BLaER1 (cell line): ENCODE measurements at regions not wholly inside any gene's neighbourhood (a gene's known extent, or its start where the extent isn't known, plus 50 kb on each side); places are given as distances from the start of the nearest gene placed in this dataset.

Experiments used
- H3K27ac ChIP-seq: shearing (Covaris generic); formaldehyde crosslinking; 2 replicates; pipeline ENCODE4 v1.8.1; 2022
- H3K27me3 ChIP-seq: shearing (Covaris generic); formaldehyde crosslinking; 2 replicates; pipeline ENCODE4 v1.8.1; 2022
- H3K36me3 ChIP-seq: shearing (Covaris generic); formaldehyde crosslinking; 2 replicates; pipeline ENCODE4 v1.8.1; 2022
- H3K4me1 ChIP-seq: shearing (Covaris generic); formaldehyde crosslinking; 2 replicates; pipeline ENCODE4 v1.8.1; 2022
- H3K4me2 ChIP-seq: shearing (Covaris generic); formaldehyde crosslinking; 2 replicates; pipeline ENCODE4 v1.8.1; 2022
- H3K4me3 ChIP-seq: shearing (Covaris generic); formaldehyde crosslinking; 2 replicates; pipeline ENCODE4 v1.8.1; 2022
- H3K9ac ChIP-seq: shearing (Covaris generic); formaldehyde crosslinking; 2 replicates; pipeline ENCODE4 v1.8.1; 2022
- H3K9me3 ChIP-seq: shearing (Covaris generic); formaldehyde crosslinking; 2 replicates; pipeline ENCODE4 v1.8.1; 2022
- H4K20me1 ChIP-seq: shearing (Covaris generic); formaldehyde crosslinking; 2 replicates; pipeline ENCODE4 v1.8.1; 2022
- Cebpa-rat ChIP-seq: shearing (Covaris generic); IDR thresholded peaks from 2 replicates; pipeline ENCODE4 v1.8.1; 2022

- H3K27me3 ChIP-seq, result no peaks in the 10 kb centered on the region
- no peaks in the 10 kb centered on the region for H3K4me1 ChIP-seq
- H3K27ac ChIP-seq, result no peak overlapping the region
- no peak overlapping the region for H3K4me3 ChIP-seq
- no peaks in the 10 kb centered on the region for H4K20me1 ChIP-seq
- no peaks in the 10 kb centered on the region for H3K9me3 ChIP-seq
- H3K9ac ChIP-seq, result no peak overlapping the region
- no peak for TF ChIP-seq Cebpa-rat
- no peak overlapping the region for H3K4me2 ChIP-seq
- H3K36me3 ChIP-seq, result peaks cover 31% of the 10 kb centered on the region
Measured at GRCh38 chr13:73704587-73704986, 429.6 kb downstream of the KLF12 start.

GRCh38 chr13:73703606-73704005 is 430.6 kb downstream of the KLF12 start:
- Histone ChIP-seq H3K36me3 (peaks cover 36% of the 10 kb centered on the region), H3K27me3 (no peaks in the 10 kb centered on the region), H3K4me3 (no peak overlapping the region), H4K20me1 (no peaks in the 10 kb centered on the region), H3K4me2 (no peak overlapping the region), H3K27ac (no peak overlapping the region), H3K4me1 (no peaks in the 10 kb centered on the region), H3K9me3 (no peaks in the 10 kb centered on the region), H3K9ac (no peak overlapping the region)
- TF ChIP-seq Cebpa-rat, result no peak

DNA sequence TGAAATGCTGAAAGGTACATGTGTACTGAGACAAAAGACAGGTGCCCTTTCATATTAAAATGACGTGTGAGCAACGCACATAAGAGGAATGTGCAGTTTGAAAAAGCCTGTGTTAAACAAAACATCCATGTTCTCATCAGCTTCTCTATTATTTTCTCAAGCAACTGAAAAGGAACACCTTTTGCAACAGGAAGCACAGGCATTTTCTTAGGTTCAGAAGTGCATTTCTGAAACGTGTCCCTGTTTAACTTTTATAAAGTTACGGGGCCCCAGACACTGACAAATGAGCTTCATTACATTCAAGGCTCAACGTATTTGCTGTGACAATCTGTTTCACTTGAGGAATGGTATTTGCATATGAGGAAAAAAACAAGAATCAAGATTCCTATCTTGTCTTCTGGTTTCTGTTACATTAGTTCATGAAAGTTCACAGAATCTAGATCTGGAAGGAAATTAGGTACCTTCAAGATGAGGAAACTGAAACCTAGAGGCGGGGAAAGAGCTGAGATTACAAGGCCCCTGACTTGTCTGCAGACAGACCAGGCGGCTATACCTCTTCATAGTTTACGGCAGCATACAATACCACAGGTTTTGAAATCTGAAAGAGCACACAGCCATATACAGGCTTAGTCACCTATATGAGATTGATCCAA is 431.7 kb downstream of the KLF12 start:
- Histone ChIP-seq H4K20me1 (no peaks in the 10 kb centered on the region), H3K4me3 (no peak overlapping the region), H3K4me1 (no peaks in the 10 kb centered on the region), H3K9me3 (no peaks in the 10 kb centered on the region), H3K27ac (no peak overlapping the region), H3K27me3 (no peaks in the 10 kb centered on the region), H3K9ac (no peak overlapping the region), H3K36me3 (peaks cover 42% of the 10 kb centered on the region), H3K4me2 (no peak overlapping the region)
- TF ChIP-seq Cebpa-rat, result no peak

DNA sequence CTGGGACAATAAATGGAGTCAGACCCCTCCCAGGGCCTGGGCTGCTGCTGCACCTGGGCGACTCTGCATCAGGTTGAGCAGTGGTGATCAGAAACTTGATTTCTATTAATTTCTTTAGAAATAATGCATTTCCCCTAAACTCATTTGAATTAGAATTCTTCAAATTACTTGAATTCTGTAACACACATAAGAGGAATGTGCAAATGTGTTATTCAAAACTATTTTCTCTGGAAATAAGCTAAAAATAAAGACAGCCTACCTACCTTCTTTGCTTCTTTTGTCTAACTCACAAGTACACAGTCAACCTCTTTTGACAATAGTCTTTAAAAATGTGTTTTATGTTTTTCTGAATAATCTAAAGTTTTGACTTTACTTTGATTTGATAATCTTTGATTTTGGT is 433.0 kb downstream of the KLF12 start:
- H3K9ac ChIP-seq, result no peak overlapping the region
- no peak overlapping the region for H3K27ac ChIP-seq
- TF ChIP-seq Cebpa-rat, result no peak
- no peaks in the 10 kb centered on the region for H4K20me1 ChIP-seq
- no peak overlapping the region for H3K4me2 ChIP-seq
- H3K36me3 ChIP-seq, result peaks cover 33% of the 10 kb centered on the region
- H3K4me1 ChIP-seq, result no peaks in the 10 kb centered on the region
- H3K4me3 ChIP-seq, result no peak overlapping the region
- no peaks in the 10 kb centered on the region for H3K27me3 ChIP-seq
- H3K9me3 ChIP-seq, result no peaks in the 10 kb centered on the region

- H3K27me3 ChIP-seq, result no peaks in the 10 kb centered on the region
- peaks cover 36% of the 10 kb centered on the region for H3K36me3 ChIP-seq
- H3K9ac ChIP-seq, result no peak overlapping the region
- H3K4me1 ChIP-seq, result no peaks in the 10 kb centered on the region
- H3K9me3 ChIP-seq, result no peaks in the 10 kb centered on the region
- H3K4me3 ChIP-seq, result no peak overlapping the region
- H4K20me1 ChIP-seq, result no peaks in the 10 kb centered on the region
- no peak overlapping the region for H3K4me2 ChIP-seq
- no peak overlapping the region for H3K27ac ChIP-seq
- no peak for TF ChIP-seq Cebpa-rat
Measured at GRCh38 chr13:73698859-73699258, 435.3 kb downstream of the KLF12 start.

DNA sequence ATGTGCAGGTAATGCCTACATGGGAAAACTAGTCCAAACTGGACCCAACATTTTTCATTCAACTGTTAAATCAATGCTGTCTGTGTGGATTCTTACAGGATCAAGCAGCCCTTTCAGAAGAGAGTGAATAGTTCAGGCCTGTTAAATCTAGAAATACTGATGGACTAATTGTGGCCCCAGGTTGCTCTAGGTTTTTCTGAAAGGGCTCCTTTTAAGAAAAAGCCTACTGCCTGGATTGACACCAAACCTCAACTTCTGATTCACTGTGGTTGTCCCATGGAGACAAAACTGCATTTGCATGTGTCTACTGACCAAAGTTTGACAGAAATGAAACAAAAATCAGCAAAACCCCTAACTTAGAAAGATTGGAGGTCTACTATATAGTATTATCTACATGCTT is 437.0 kb downstream of the KLF12 start:
- Histone ChIP-seq H3K4me1 (no peaks in the 10 kb centered on the region), H3K4me3 (no peak overlapping the region), H4K20me1 (no peaks in the 10 kb centered on the region), H3K27me3 (no peaks in the 10 kb centered on the region), H3K4me2 (no peak overlapping the region), H3K27ac (no peak overlapping the region), H3K36me3 (peaks cover 50% of the 10 kb centered on the region), H3K9ac (no peak overlapping the region), H3K9me3 (no peaks in the 10 kb centered on the region)
- no peak for TF ChIP-seq Cebpa-rat

- H3K27me3 ChIP-seq, result no peaks in the 10 kb centered on the region
- H3K4me1 ChIP-seq, result no peaks in the 10 kb centered on the region
- H3K4me3 ChIP-seq, result no peak overlapping the region
- H3K9ac ChIP-seq, result no peak overlapping the region
- no peaks in the 10 kb centered on the region for H3K9me3 ChIP-seq
- no peak overlapping the region for H3K4me2 ChIP-seq
- no peak for TF ChIP-seq Cebpa-rat
- H4K20me1 ChIP-seq, result no peaks in the 10 kb centered on the region
- H3K27ac ChIP-seq, result no peak overlapping the region
- H3K36me3 ChIP-seq, result peaks cover 50% of the 10 kb centered on the region
Measured at GRCh38 chr13:73696713-73697112, 437.5 kb downstream of the KLF12 start.

DNA sequence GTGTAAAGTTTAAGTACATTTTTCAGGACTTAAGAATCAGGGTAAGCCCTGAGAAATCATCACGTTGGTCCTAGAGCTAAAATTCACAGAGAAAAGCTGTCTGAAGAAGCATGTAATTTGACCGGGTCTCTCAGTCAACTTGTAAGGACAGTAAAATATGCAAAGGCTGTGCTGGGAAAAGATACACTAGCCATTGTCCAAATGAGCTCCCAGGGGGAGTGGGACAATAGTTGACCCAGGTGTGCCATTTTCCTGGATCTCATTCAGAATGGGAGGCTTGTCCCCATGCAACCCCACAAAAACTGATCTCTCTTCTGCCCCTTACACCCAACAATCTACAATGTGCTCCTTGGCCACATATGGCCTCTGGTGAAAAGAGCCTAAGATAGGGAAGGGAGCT is 437.9 kb downstream of the KLF12 start:
- Histone ChIP-seq H3K4me1 (no peaks in the 10 kb centered on the region), H3K27ac (no peak overlapping the region), H3K36me3 (peaks cover 50% of the 10 kb centered on the region), H3K9me3 (no peaks in the 10 kb centered on the region), H4K20me1 (no peaks in the 10 kb centered on the region), H3K27me3 (no peaks in the 10 kb centered on the region), H3K4me3 (no peak overlapping the region), H3K9ac (no peak overlapping the region), H3K4me2 (no peak overlapping the region)
- no peak for TF ChIP-seq Cebpa-rat

- no peak for TF ChIP-seq Cebpa-rat
- Histone ChIP-seq H3K36me3 (peaks cover 50% of the 10 kb centered on the region), H3K9me3 (no peaks in the 10 kb centered on the region)
Measured at GRCh38 chr13:73695325-73695724, 438.9 kb downstream of the KLF12 start.

GRCh38 chr13:73693215-73693614 is 441.0 kb downstream of the KLF12 start:
- Histone ChIP-seq H3K27ac (no peak overlapping the region), H3K27me3 (no peaks in the 10 kb centered on the region), H3K9me3 (no peaks in the 10 kb centered on the region), H3K4me3 (no peak overlapping the region), H4K20me1 (no peaks in the 10 kb centered on the region), H3K4me2 (no peak overlapping the region), H3K9ac (no peak overlapping the region), H3K36me3 (peaks cover 50% of the 10 kb centered on the region), H3K4me1 (no peaks in the 10 kb centered on the region)
- no peak for TF ChIP-seq Cebpa-rat

More at GRCh38 chr13:73695325-73695724, 438.9 kb downstream of the KLF12 start:
- no peak overlapping the region for H3K4me3 ChIP-seq
- no peak overlapping the region for H3K27ac ChIP-seq
- H3K27me3 ChIP-seq, result no peaks in the 10 kb centered on the region
- no peaks in the 10 kb centered on the region for H4K20me1 ChIP-seq
- no peaks in the 10 kb centered on the region for H3K4me1 ChIP-seq
- H3K4me2 ChIP-seq, result no peak overlapping the region
- no peak overlapping the region for H3K9ac ChIP-seq

DNA sequence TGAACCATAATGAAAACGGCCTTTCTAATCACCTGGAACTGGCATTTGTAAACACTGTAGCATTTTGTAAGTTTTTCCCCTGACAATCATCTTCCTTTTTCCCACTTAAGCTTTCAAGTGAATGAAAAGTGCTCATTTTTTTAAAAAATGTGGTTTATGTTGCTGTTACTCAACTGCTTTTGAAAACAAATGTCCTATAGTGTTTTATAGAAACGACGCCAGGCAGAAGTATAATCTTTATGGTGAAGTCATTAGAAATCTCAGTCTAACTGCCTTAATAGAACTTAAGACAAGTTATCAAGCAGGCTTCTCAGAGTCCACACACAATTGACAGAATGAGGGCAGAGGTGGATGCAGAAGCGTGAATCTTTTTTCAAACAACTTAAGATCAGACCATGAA is 442.3 kb downstream of the KLF12 start:
- Histone ChIP-seq H3K4me1 (no peaks in the 10 kb centered on the region), H3K9me3 (no peaks in the 10 kb centered on the region), H3K4me3 (no peak overlapping the region), H3K4me2 (no peak overlapping the region), H4K20me1 (no peaks in the 10 kb centered on the region), H3K9ac (no peak overlapping the region), H3K27me3 (no peaks in the 10 kb centered on the region), H3K27ac (no peak overlapping the region), H3K36me3 (peaks cover 42% of the 10 kb centered on the region)
- no peak for TF ChIP-seq Cebpa-rat
